HepG2 (cell line): ENCODE measurements at regions not wholly inside any gene's neighbourhood (a gene's known extent, or its start where the extent isn't known, plus 50 kb on each side); places are given as distances from the start of the nearest gene placed in this dataset.

Source experiments
- ATAC-seq: fragments of 200-7000 bp; cut with Tn5 transposase; 3 replicates; pipeline ENCODE4 v1.9.1; 2020; ENCODE audit warnings: mild to moderate bottlenecking, moderate library complexity
- BruUV-seq: library from RNA; stranded (reverse); fragments of 400-500 nt; replicated peaks from 2 replicates; lab custom pipeline; 2021; lab: Mats Ljungman, UMichigan
- CTCF ChIA-PET: fragments of 300-600 bp; formaldehyde crosslinking; extraction: SDS; loops from one replicate; lab custom pipeline; 2021; ENCODE audit warnings: low total read pairs, inconsistent platforms, low intra/inter-chr PET ratio; lab: Yijun Ruan, JAX
- POLR2A ChIA-PET: fragments of 350-600 bp; sonication (Branson Sonifier 250); formaldehyde crosslinking; loops from one replicate; lab custom pipeline; 2020; ENCODE audit warnings: antibody characterized with exemption, inconsistent platforms; lab: Yijun Ruan, JAX
- DNase-seq: peaks from one replicate; pipeline ENCODE4 v3.0.0-alpha.2; 2015; ENCODE audit warnings: low spot score
- FAIRE-seq: peaks from 3 replicates; lab custom pipeline; 2011; peaks lifted over from hg19 to GRCh38; lab: Jason Lieb, UNC
- H2AFZ ChIP-seq: one replicate; pipeline ENCODE4 v1.6.1; 2011; ENCODE audit warnings: low read length, inconsistent platforms
- H3K27ac ChIP-seq: fragments of 300-600 bp; 3 replicates; pipeline ENCODE4 v1.8.0; 2011; ENCODE audit warnings: mixed run types, mild to moderate bottlenecking, mixed read lengths, low read length, inconsistent platforms; ENCODE audit not compliant: insufficient read depth; ENCODE audit errors: extremely low read length
- H3K27me3 ChIP-seq, 2 experiments: fragments of 200-600 bp in 1 of 2; 2 replicates in 1 of 2; 3 replicates in 1 of 2; pipeline versions ENCODE4 v1.6.0 to v1.8.0; 2011; ENCODE audit warnings: low read length in 2 of 2, mild to moderate bottlenecking in 2 of 2, moderate library complexity in 2 of 2, inconsistent platforms in 1 of 2; ENCODE audit not compliant: insufficient read depth in 2 of 2, control insufficient read depth in 1 of 2
- H3K36me3 ChIP-seq, 2 experiments: fragments of 200-600 bp in 1 of 2; replicated peaks in 1 of 2; 2 replicates in 1 of 2; 3 replicates in 1 of 2; pipeline versions ENCODE4 v1.5.1 to v1.8.0; 2011; ENCODE audit warnings: low read length in 2 of 2, inconsistent platforms in 1 of 2; ENCODE audit not compliant: insufficient read depth in 2 of 2, control insufficient read depth in 1 of 2
- H3K4me1 ChIP-seq: 2 replicates; pipeline ENCODE4 v1.5.1; 2012; ENCODE audit warnings: low read length, inconsistent platforms; ENCODE audit not compliant: insufficient read depth
- H3K4me2 ChIP-seq: 2 replicates; pipeline ENCODE4 v1.6.0; 2011; ENCODE audit warnings: low read depth, low read length, inconsistent platforms
- H3K4me3 ChIP-seq, 3 experiments: fragments of 200-600 bp in 1 of 3; sonication (generic), shearing (Covaris generic) in 1 of 3; replicated peaks in 1 of 3; 2 replicates each; pipeline ENCODE4 v1.5.1; 2011 to 2016; ENCODE audit warnings: low read length in 3 of 3, inconsistent platforms in 2 of 3, low read depth in 2 of 3, mild to moderate bottlenecking in 2 of 3, control low read depth in 1 of 3, mixed read lengths in 1 of 3; ENCODE audit not compliant: insufficient read depth in 1 of 3
- H3K79me2 ChIP-seq: one replicate; pipeline ENCODE4 v1.6.1; 2011; ENCODE audit warnings: low read length, inconsistent platforms; ENCODE audit not compliant: insufficient read depth
- H3K9ac ChIP-seq: 2 replicates; pipeline ENCODE4 v1.6.0; 2011; ENCODE audit warnings: mild to moderate bottlenecking, low read depth, low read length, inconsistent platforms; ENCODE audit not compliant: insufficient read depth
- H3K9me3 ChIP-seq: 2 replicates; pipeline ENCODE4 v1.5.1; 2012; ENCODE audit warnings: mild to moderate bottlenecking, low read length
- H4K20me1 ChIP-seq: 2 replicates; pipeline ENCODE4 v1.6.0; 2011; ENCODE audit warnings: inconsistent platforms, mild to moderate bottlenecking, low read length, moderate library complexity; ENCODE audit not compliant: insufficient read depth
- ARID3A ChIP-seq: IDR thresholded peaks from 2 replicates; pipeline ENCODE4 v1.6.1; 2012; ENCODE audit warnings: low read depth, low read length, improper control_type of control experiment
- BORCS8-MEF2B ChIP-seq: sonication (generic); formaldehyde crosslinking; IDR thresholded peaks from 2 replicates; pipeline ENCODE4 v1.8.0; 2022; ENCODE audit warnings: mild to moderate bottlenecking, missing genetic modification reagents
- GATAD1 ChIP-seq: IDR thresholded peaks from 2 replicates; pipeline ENCODE4 v1.6.1; 2016; ENCODE audit warnings: missing genetic modification reagents, missing compliant biosample characterization
- GFI1 ChIP-seq: sonication (generic); formaldehyde crosslinking; IDR thresholded peaks from 2 replicates; pipeline ENCODE4 v1.5.0; 2020; ENCODE audit warnings: missing genetic modification reagents, mild to moderate bottlenecking, borderline replicate concordance
- JUN ChIP-seq: sonication (generic); formaldehyde crosslinking; IDR thresholded peaks from 2 replicates; pipeline ENCODE4 v1.4.0; 2020; ENCODE audit warnings: mild to moderate bottlenecking, missing genetic modification reagents
- JUND ChIP-seq: sonication (generic); formaldehyde crosslinking; IDR thresholded peaks from 2 replicates; pipeline ENCODE4 v1.8.0; 2022; ENCODE audit warnings: mild to moderate bottlenecking, missing genetic modification reagents
- PAX8 ChIP-seq: sonication (generic); formaldehyde crosslinking; IDR thresholded peaks from 2 replicates; pipeline ENCODE4 v1.8.0; 2022; ENCODE audit warnings: mild to moderate bottlenecking, missing genetic modification reagents, borderline replicate concordance
- SKIL ChIP-seq: sonication (generic); formaldehyde crosslinking; IDR thresholded peaks from 2 replicates; pipeline ENCODE4 v1.8.0; 2022; ENCODE audit warnings: missing genetic modification reagents, mild to moderate bottlenecking, moderate library complexity, borderline replicate concordance
- SMARCC2 ChIP-seq: fragments of 450-650 bp; IDR thresholded peaks from 2 replicates; pipeline ENCODE4 v1.6.1; 2017; ENCODE audit warnings: antibody characterized with exemption, mild to moderate bottlenecking
- SOX5 ChIP-seq: IDR thresholded peaks from 2 replicates; pipeline ENCODE4 v1.6.1; 2016; ENCODE audit warnings: borderline replicate concordance
- ZBTB3 ChIP-seq: sonication (generic); formaldehyde crosslinking; IDR thresholded peaks from 2 replicates; pipeline ENCODE4 v1.4.0; 2020; ENCODE audit warnings: low read depth, mild to moderate bottlenecking, moderate library complexity, missing genetic modification reagents, borderline replicate concordance
- ZIK1 ChIP-seq: sonication (generic); formaldehyde crosslinking; IDR thresholded peaks from 2 replicates; pipeline ENCODE4 v1.5.0; 2020; ENCODE audit warnings: mild to moderate bottlenecking, low read depth, missing genetic modification reagents, borderline replicate concordance
- ZNF296 ChIP-seq: sonication (generic); formaldehyde crosslinking; conservative IDR thresholded peaks from 2 replicates; pipeline ENCODE4 v1.5.0; 2020; ENCODE audit warnings: mild to moderate bottlenecking, missing genetic modification reagents
- ZNF34 ChIP-seq: sonication (generic); formaldehyde crosslinking; IDR thresholded peaks from 2 replicates; pipeline ENCODE4 v1.4.0; 2020; ENCODE audit warnings: mild to moderate bottlenecking, missing genetic modification reagents, borderline replicate concordance
- ZNF468 ChIP-seq: sonication (generic); formaldehyde crosslinking; IDR thresholded peaks from 2 replicates; pipeline ENCODE4 v1.8.0; 2022; ENCODE audit warnings: mild to moderate bottlenecking, moderate library complexity, missing genetic modification reagents
- ZNF549 ChIP-seq: sonication (generic); formaldehyde crosslinking; IDR thresholded peaks from 2 replicates; pipeline ENCODE4 v1.5.0; 2020; ENCODE audit warnings: missing genetic modification reagents
- ZNF672 ChIP-seq: sonication (generic); formaldehyde crosslinking; IDR thresholded peaks from 2 replicates; pipeline ENCODE4 v1.8.1; 2022; ENCODE audit warnings: missing genetic modification reagents
- ZNF687 ChIP-seq: sonication (generic); formaldehyde crosslinking; IDR thresholded peaks from 2 replicates; pipeline ENCODE4 v1.5.1; 2020; ENCODE audit warnings: mild to moderate bottlenecking, missing genetic modification reagents, moderate library complexity
- WGBS: methylation state at CpG from one replicate; pipeline ENCODE4 v1.1.6; 2017; ENCODE audit warnings: low lambda C conversion rate; 5-methylcytosine and 5-hydroxymethylcytosine counted together
- in situ Hi-C: cut with HindIII; loops from 2 replicates; pipeline ENCODE4 v1.10.0; 2017; ENCODE audit warnings: low pct_unique_long_range_greater_than_20kb; ENCODE audit not compliant: extremely low pct_ligation_motif_present
- intact Hi-C: fragments of 100-400 bp; cut with micrococcal nuclease; formaldehyde crosslinking; loops from one replicate; pipeline ENCODE4 v1.10.0; 2022; ENCODE audit not compliant: unreplicated experiment

GRCh38 chr16:9580025-9580424 is 488.6 kb downstream of the HAPSTR1 start (continued):
- TF ChIP-seq ZNF687 (no peak), GFI1 (CRISPR knock-in tag) (no peak), ZNF34 (CRISPR knock-in tag) (no peak), GATAD1 (CRISPR knock-in tag) (no peak)

- no peak overlapping the region for H3K4me2 ChIP-seq
- FAIRE-seq (no peak), ATAC-seq (no peak), DNase-seq (no peak)
- intact Hi-C loops (no loop called here), in situ Hi-C loops (no loop called here)
- no peaks in the 10 kb centered on the region for H4K20me1 ChIP-seq
- H3K79me2 ChIP-seq = no peaks in the 10 kb centered on the region
- no peak overlapping the region for H3K27ac ChIP-seq
- BruUV-seq = no TSS peak
- H3K4me1 ChIP-seq = no peaks in the 10 kb centered on the region
- H3K27me3 ChIP-seq = 0 out of 5 replicates have a peak, but pooled peaks cover 0 to 5% of the 10 kb centered on the region in 2 experiments
- H2AFZ ChIP-seq = no peak overlapping the region
- ChIA-PET POLR2A (no interaction called here), CTCF (no interaction called here)
- H3K9ac ChIP-seq = no peak overlapping the region
- 0% methylated on average over 1 of the region's 1 CpG for WGBS
- no peak overlapping the region for H3K4me3 ChIP-seq
- H3K36me3 ChIP-seq = no peaks in the 10 kb centered on the region
- H3K9me3 ChIP-seq = no peaks in the 10 kb centered on the region
- TF ChIP-seq BORCS8-MEF2B (CRISPR knock-in tag) = no peak
- no peak for TF ChIP-seq JUND (CRISPR knock-in tag)
- no peak for TF ChIP-seq SKIL (CRISPR knock-in tag)
- no peak for TF ChIP-seq SOX5 (CRISPR knock-in tag)
- no peak for TF ChIP-seq ZNF549 (CRISPR knock-in tag)
- no peak for TF ChIP-seq PAX8 (CRISPR knock-in tag)
- no peak for TF ChIP-seq ARID3A
- TF ChIP-seq ZIK1 (CRISPR knock-in tag) = no peak
- no peak for TF ChIP-seq ZNF672 (CRISPR knock-in tag)
- TF ChIP-seq ZNF468 (CRISPR knock-in tag) = no peak
- TF ChIP-seq ZNF296 (CRISPR knock-in tag) = no peak
- TF ChIP-seq ZBTB3 (CRISPR knock-in tag) = no peak
- no peak for TF ChIP-seq JUN (CRISPR knock-in tag)
- no peak for TF ChIP-seq SMARCC2
Measured at GRCh38 chr16:9593440-9593839, 502.0 kb downstream of the HAPSTR1 start.
